HepG2 (cell line): ENCODE measurements at regions not wholly inside any gene's neighbourhood (a gene's known extent, or its start where the extent isn't known, plus 50 kb on each side); places are given as distances from the start of the nearest gene placed in this dataset.

Source experiments
- ATAC-seq: fragments of 200-7000 bp; cut with Tn5 transposase; 3 replicates; pipeline ENCODE4 v1.9.1; 2020; ENCODE audit warnings: mild to moderate bottlenecking, moderate library complexity
- BruUV-seq: library from RNA; stranded (reverse); fragments of 400-500 nt; replicated peaks from 2 replicates; lab custom pipeline; 2021; lab: Mats Ljungman, UMichigan
- CTCF ChIA-PET: fragments of 300-600 bp; formaldehyde crosslinking; extraction: SDS; loops from one replicate; lab custom pipeline; 2021; ENCODE audit warnings: low total read pairs, inconsistent platforms, low intra/inter-chr PET ratio; lab: Yijun Ruan, JAX
- POLR2A ChIA-PET: fragments of 350-600 bp; sonication (Branson Sonifier 250); formaldehyde crosslinking; loops from one replicate; lab custom pipeline; 2020; ENCODE audit warnings: antibody characterized with exemption, inconsistent platforms; lab: Yijun Ruan, JAX
- DNase-seq: peaks from one replicate; pipeline ENCODE4 v3.0.0-alpha.2; 2015; ENCODE audit warnings: low spot score
- FAIRE-seq: peaks from 3 replicates; lab custom pipeline; 2011; peaks lifted over from hg19 to GRCh38; lab: Jason Lieb, UNC
- H2AFZ ChIP-seq: one replicate; pipeline ENCODE4 v1.6.1; 2011; ENCODE audit warnings: low read length, inconsistent platforms
- H3K27ac ChIP-seq: fragments of 300-600 bp; 3 replicates; pipeline ENCODE4 v1.8.0; 2011; ENCODE audit warnings: mixed run types, mild to moderate bottlenecking, mixed read lengths, low read length, inconsistent platforms; ENCODE audit not compliant: insufficient read depth; ENCODE audit errors: extremely low read length
- H3K27me3 ChIP-seq, 2 experiments: fragments of 200-600 bp in 1 of 2; 2 replicates in 1 of 2; 3 replicates in 1 of 2; pipeline versions ENCODE4 v1.6.0 to v1.8.0; 2011; ENCODE audit warnings: low read length in 2 of 2, mild to moderate bottlenecking in 2 of 2, moderate library complexity in 2 of 2, inconsistent platforms in 1 of 2; ENCODE audit not compliant: insufficient read depth in 2 of 2, control insufficient read depth in 1 of 2
- H3K36me3 ChIP-seq, 2 experiments: fragments of 200-600 bp in 1 of 2; replicated peaks in 1 of 2; 2 replicates in 1 of 2; 3 replicates in 1 of 2; pipeline versions ENCODE4 v1.5.1 to v1.8.0; 2011; ENCODE audit warnings: low read length in 2 of 2, inconsistent platforms in 1 of 2; ENCODE audit not compliant: insufficient read depth in 2 of 2, control insufficient read depth in 1 of 2
- H3K4me1 ChIP-seq: 2 replicates; pipeline ENCODE4 v1.5.1; 2012; ENCODE audit warnings: low read length, inconsistent platforms; ENCODE audit not compliant: insufficient read depth
- H3K4me2 ChIP-seq: 2 replicates; pipeline ENCODE4 v1.6.0; 2011; ENCODE audit warnings: low read depth, low read length, inconsistent platforms
- H3K4me3 ChIP-seq, 3 experiments: fragments of 200-600 bp in 1 of 3; sonication (generic), shearing (Covaris generic) in 1 of 3; replicated peaks in 1 of 3; 2 replicates each; pipeline ENCODE4 v1.5.1; 2011 to 2016; ENCODE audit warnings: low read length in 3 of 3, inconsistent platforms in 2 of 3, low read depth in 2 of 3, mild to moderate bottlenecking in 2 of 3, control low read depth in 1 of 3, mixed read lengths in 1 of 3; ENCODE audit not compliant: insufficient read depth in 1 of 3
- H3K79me2 ChIP-seq: one replicate; pipeline ENCODE4 v1.6.1; 2011; ENCODE audit warnings: low read length, inconsistent platforms; ENCODE audit not compliant: insufficient read depth
- H3K9ac ChIP-seq: 2 replicates; pipeline ENCODE4 v1.6.0; 2011; ENCODE audit warnings: mild to moderate bottlenecking, low read depth, low read length, inconsistent platforms; ENCODE audit not compliant: insufficient read depth
- H3K9me3 ChIP-seq: 2 replicates; pipeline ENCODE4 v1.5.1; 2012; ENCODE audit warnings: mild to moderate bottlenecking, low read length
- H4K20me1 ChIP-seq: 2 replicates; pipeline ENCODE4 v1.6.0; 2011; ENCODE audit warnings: inconsistent platforms, mild to moderate bottlenecking, low read length, moderate library complexity; ENCODE audit not compliant: insufficient read depth
- ARNT ChIP-seq: fragments of 450-650 bp; IDR thresholded peaks from 2 replicates; pipeline ENCODE4 v1.6.1; 2017
- ERF ChIP-seq: IDR thresholded peaks from 2 replicates; pipeline ENCODE4 v1.6.1; 2018; ENCODE audit warnings: missing biosample characterization, missing genetic modification reagents
- FOSL1 ChIP-seq: sonication (generic); formaldehyde crosslinking; IDR thresholded peaks from 2 replicates; pipeline ENCODE4 v1.9.0; 2021; ENCODE audit warnings: missing genetic modification reagents, borderline replicate concordance
- FOXK1 ChIP-seq: sonication (generic); formaldehyde crosslinking; IDR thresholded peaks from 2 replicates; pipeline ENCODE4 v1.4.0; 2020; ENCODE audit warnings: low read depth, missing genetic modification reagents, borderline replicate concordance
- HOMEZ ChIP-seq: IDR thresholded peaks from 2 replicates; pipeline ENCODE4 v1.6.1; 2016; ENCODE audit warnings: low read depth
- IRF1 ChIP-seq: sonication (generic); formaldehyde crosslinking; IDR thresholded peaks from 2 replicates; pipeline ENCODE4 v1.4.0; 2020; ENCODE audit warnings: low read depth, mild to moderate bottlenecking, missing genetic modification reagents
- SMAD9 ChIP-seq: sonication (generic); formaldehyde crosslinking; IDR thresholded peaks from 2 replicates; pipeline ENCODE4 v1.5.1; 2020; ENCODE audit warnings: mild to moderate bottlenecking, missing genetic modification reagents
- SNAPC5 ChIP-seq: sonication (generic); formaldehyde crosslinking; IDR thresholded peaks from 2 replicates; pipeline ENCODE4 v1.8.1; 2023; ENCODE audit warnings: mild to moderate bottlenecking, missing genetic modification reagents, borderline replicate concordance
- SRSF1 ChIP-seq: fragments of 200-400 bp; formaldehyde crosslinking; optimal IDR thresholded peaks from 2 replicates; pipeline ENCODE3; 2017; ENCODE audit warnings: mild to moderate bottlenecking, low read depth, low read length, moderate library complexity
- ZBTB49 ChIP-seq: sonication (generic); formaldehyde crosslinking; IDR thresholded peaks from 2 replicates; pipeline ENCODE4 v1.4.0; 2020; ENCODE audit warnings: missing genetic modification reagents, borderline replicate concordance
- ZBTB8A ChIP-seq: sonication (generic); formaldehyde crosslinking; IDR thresholded peaks from 2 replicates; pipeline ENCODE4 v1.4.0; 2020; ENCODE audit warnings: mild to moderate bottlenecking, low read depth, missing genetic modification reagents, borderline replicate concordance
- ZKSCAN8 ChIP-seq: IDR thresholded peaks from 2 replicates; pipeline ENCODE4 v1.6.1; 2016; ENCODE audit warnings: borderline replicate concordance, missing genetic modification reagents, missing compliant biosample characterization
- ZNF180 ChIP-seq: sonication (generic); formaldehyde crosslinking; IDR thresholded peaks from 2 replicates; pipeline ENCODE4 v1.4.0; 2020; ENCODE audit warnings: low read depth, missing genetic modification reagents, borderline replicate concordance
- ZNF501 ChIP-seq: sonication (generic); formaldehyde crosslinking; IDR thresholded peaks from 2 replicates; pipeline ENCODE4 v1.5.1; 2020; ENCODE audit warnings: mild to moderate bottlenecking, moderate library complexity, missing genetic modification reagents
- ZNF549 ChIP-seq: sonication (generic); formaldehyde crosslinking; IDR thresholded peaks from 2 replicates; pipeline ENCODE4 v1.5.0; 2020; ENCODE audit warnings: missing genetic modification reagents
- ZNF589 ChIP-seq: sonication (generic); formaldehyde crosslinking; conservative IDR thresholded peaks from 2 replicates; pipeline ENCODE4 v1.8.0; 2022; ENCODE audit warnings: mild to moderate bottlenecking, moderate library complexity, missing genetic modification reagents
- ZNF605 ChIP-seq: sonication (generic); formaldehyde crosslinking; IDR thresholded peaks from 2 replicates; pipeline ENCODE4 v1.8.0; 2022; ENCODE audit warnings: mild to moderate bottlenecking, missing genetic modification reagents
- ZNF75D ChIP-seq: sonication (generic); formaldehyde crosslinking; IDR thresholded peaks from 2 replicates; pipeline ENCODE4 v1.8.1; 2023; ENCODE audit warnings: missing genetic modification reagents, mild to moderate bottlenecking, borderline replicate concordance
- ZNF782 ChIP-seq: sonication (generic); formaldehyde crosslinking; IDR thresholded peaks from 2 replicates; pipeline ENCODE4 v1.4.0; 2020; ENCODE audit warnings: missing genetic modification reagents, mild to moderate bottlenecking, borderline replicate concordance
- WGBS: methylation state at CpG from one replicate; pipeline ENCODE4 v1.1.6; 2017; ENCODE audit warnings: low lambda C conversion rate; 5-methylcytosine and 5-hydroxymethylcytosine counted together
- in situ Hi-C: cut with HindIII; loops from 2 replicates; pipeline ENCODE4 v1.10.0; 2017; ENCODE audit warnings: low pct_unique_long_range_greater_than_20kb; ENCODE audit not compliant: extremely low pct_ligation_motif_present
- intact Hi-C: fragments of 100-400 bp; cut with micrococcal nuclease; formaldehyde crosslinking; loops from one replicate; pipeline ENCODE4 v1.10.0; 2022; ENCODE audit not compliant: unreplicated experiment

GRCh38 chr5:67672636-67673035 is 476.0 kb upstream of the CD180 start:
- H3K36me3 ChIP-seq: no peaks in the 10 kb centered on the region
- TF ChIP-seq ARNT (no peak), ZNF180 (CRISPR knock-in tag) (no peak), ZNF589 (CRISPR knock-in tag) (no peak), ZNF605 (CRISPR knock-in tag) (no peak), FOXK1 (CRISPR knock-in tag) (no peak), SMAD9 (CRISPR knock-in tag) (no peak), ERF (no peak), ZNF75D (no peak), HOMEZ (CRISPR knock-in tag) (no peak), ZBTB49 (CRISPR knock-in tag) (no peak), ZNF782 (no peak), ZBTB8A (CRISPR knock-in tag) (no peak), SRSF1 (no peak), FOSL1 (CRISPR knock-in tag) (no peak), ZKSCAN8 (CRISPR knock-in tag) (no peak), ZNF549 (CRISPR knock-in tag) (no peak), IRF1 (CRISPR knock-in tag) (no peak), ZNF501 (CRISPR knock-in tag) (no peak), SNAPC5 (CRISPR knock-in tag) (no peak)
- intact Hi-C loops (no loop called here), in situ Hi-C loops (no loop called here)
- POLR2A ChIA-PET: no interaction called here
- ATAC-seq (no peak), FAIRE-seq (no peak), DNase-seq (no peak)
- no peaks in the 10 kb centered on the region for H3K4me1 ChIP-seq
- no peaks in the 10 kb centered on the region for H4K20me1 ChIP-seq
- no peak overlapping the region for H2AFZ ChIP-seq
- no peaks in the 10 kb centered on the region; a peak in 1 of 5 replicates for H3K27me3 ChIP-seq
- WGBS: 29% methylated on average over 1 of the region's 1 CpG
- no peaks in the 10 kb centered on the region for H3K79me2 ChIP-seq
- H3K4me3 ChIP-seq: no peak overlapping the region
- no TSS peak for BruUV-seq
- CTCF ChIA-PET: no interaction called here
- H3K9ac ChIP-seq: no peak overlapping the region
- no peaks in the 10 kb centered on the region; the same call in 1 of the 2 replicates for H3K9me3 ChIP-seq
- H3K4me2 ChIP-seq: no peak overlapping the region
- H3K27ac ChIP-seq: no peak overlapping the region
